HuH-7 (cell line): ENCODE measurements at regions not wholly inside any gene's neighbourhood (a gene's known extent, or its start where the extent isn't known, plus 50 kb on each side); places are given as distances from the start of the nearest gene placed in this dataset.

Experiments used
- DNase-seq: peaks from one replicate; pipeline ENCODE4 v3.0.0; 2011; ENCODE audit warnings: low spot score

- no peak for DNase-seq
Measured at GRCh38 chr10:113292086-113292485, 260.8 kb upstream of the HABP2 start.

DNA sequence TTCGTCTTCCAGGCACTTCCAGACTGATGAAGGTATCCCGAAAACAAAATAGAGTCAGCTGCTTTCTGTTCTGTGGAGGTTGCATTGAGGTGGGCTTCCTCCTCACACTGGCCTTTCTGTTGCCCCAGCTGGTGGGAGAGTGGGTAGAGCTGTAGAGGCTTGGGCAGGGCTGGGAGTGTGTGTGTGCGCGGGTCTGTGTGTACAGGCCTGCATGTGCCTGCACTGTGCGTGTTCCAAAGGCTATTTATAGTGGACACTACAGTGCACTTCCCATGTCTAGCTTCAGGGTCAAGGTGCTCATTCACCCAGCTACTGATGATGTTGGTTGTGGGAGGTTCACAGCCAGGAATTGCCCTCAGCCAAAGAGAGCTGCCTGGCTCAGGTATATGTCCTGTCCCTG is 260.1 kb upstream of the HABP2 start:
- DNase-seq: no peak

DNA sequence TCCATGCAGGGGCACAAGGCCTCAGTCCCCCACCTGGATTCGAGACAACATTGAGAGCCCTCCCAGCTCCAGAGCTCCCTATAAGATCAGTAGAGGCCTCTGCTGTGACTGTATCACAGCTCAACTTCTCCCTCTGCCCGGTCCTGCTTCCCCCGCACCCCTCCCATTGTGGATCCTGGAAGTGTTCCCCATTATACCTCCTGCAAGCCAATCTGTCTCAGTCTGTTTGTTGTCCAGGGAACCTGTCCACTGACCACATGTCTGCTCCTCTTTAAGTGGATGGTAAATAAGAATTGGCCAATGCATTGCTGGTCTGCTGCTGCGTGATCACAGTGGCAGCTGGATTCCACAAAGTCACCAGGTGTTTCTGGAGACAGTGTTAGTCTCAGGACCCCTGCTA is 259.7 kb upstream of the HABP2 start:
- no peak for DNase-seq

GRCh38 chr10:113294868-113295267 is 258.0 kb upstream of the HABP2 start:
- no peak for DNase-seq

DNA sequence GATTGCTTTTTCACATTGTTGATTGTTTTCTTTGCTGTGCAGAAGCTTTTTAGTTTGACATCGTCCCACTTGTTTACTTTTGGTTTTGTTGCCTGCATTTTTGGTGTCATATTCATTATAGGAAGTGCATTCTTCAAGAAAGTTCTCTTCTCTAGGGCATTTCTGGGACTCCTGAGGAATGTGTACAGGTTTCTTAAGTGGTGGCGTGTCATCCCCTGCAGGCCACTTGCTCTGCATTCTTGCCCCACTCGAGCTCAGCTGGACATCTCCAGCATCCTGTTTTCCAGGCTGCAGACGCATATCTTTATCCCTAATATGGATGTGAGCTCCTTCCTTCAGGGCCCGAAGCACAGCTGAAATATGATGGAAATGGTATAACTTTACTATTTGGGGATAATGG is 255.6 kb upstream of the HABP2 start:
- no peak for DNase-seq

DNA sequence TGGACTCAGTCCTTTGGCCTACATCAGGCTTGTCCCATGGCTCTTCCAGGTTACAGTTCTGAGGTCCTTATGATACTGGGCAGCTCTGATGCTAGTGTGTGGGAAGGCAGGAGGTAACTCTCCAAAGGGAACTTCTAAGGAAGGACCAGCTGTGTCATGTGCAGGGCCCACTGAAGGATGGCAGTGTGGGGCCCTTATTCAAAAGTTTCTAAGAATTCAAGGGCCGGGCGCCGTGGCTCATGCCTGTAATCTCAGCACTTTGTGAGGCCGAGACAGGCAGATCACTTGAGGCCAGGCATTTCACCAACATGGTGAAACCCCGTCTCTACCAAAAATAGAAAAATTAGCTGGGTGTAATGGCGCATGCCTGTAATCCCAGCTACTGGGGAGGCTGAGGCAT is 254.2 kb upstream of the HABP2 start:
- DNase-seq: no peak

DNA sequence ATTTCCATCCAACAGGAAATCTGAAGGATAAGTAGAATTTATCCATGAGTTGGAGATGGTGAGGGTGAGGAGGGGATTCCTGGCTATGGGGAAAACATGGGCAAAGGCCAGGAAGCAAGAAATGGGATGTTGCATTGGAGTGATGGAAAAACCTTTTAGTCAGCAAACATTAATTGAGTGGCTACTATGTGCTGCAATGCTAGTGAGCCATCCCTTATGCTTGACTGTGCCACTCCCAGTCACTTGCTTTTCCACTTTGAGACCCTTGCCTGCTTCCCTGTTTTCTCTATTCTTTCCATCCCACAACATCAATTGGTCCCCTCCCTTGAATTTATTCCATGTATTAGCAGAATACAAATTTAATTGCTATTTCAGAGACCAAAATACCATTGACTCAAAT is 252.7 kb upstream of the HABP2 start:
- DNase-seq: no peak

GRCh38 chr10:113300617-113301016 is 252.2 kb upstream of the HABP2 start:
- no peak for DNase-seq

DNA sequence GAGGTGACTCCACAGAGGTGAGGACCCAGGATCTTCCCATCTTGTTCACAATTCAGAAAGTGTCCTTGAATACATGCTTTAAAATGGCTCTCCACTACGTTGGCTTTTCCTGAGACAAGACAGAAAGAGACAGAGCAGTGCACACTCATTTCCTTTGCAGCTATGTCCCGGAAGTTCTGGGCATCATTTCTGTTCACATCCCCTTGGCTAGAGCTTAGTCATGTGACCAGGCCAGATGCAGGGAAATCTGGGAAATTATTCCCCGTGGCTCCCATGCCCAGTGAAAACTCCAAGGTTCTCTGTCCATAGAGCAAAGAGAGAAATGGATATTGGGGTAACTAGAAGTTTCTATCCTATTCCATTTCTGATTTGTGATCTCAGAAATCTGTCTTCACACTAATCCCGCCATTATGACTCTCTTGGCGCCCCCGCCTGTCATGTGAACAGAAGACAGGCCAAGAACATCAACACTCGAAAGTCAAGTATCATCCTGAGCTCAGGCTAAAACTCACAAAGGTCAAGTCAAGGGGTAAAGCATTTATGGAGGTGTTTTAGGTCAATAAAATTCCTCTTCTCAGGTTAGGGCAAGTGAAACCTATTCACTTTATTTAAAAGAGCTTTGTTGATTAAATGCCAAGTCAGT is 251.4 kb upstream of the HABP2 start:
- no peak for DNase-seq

DNA sequence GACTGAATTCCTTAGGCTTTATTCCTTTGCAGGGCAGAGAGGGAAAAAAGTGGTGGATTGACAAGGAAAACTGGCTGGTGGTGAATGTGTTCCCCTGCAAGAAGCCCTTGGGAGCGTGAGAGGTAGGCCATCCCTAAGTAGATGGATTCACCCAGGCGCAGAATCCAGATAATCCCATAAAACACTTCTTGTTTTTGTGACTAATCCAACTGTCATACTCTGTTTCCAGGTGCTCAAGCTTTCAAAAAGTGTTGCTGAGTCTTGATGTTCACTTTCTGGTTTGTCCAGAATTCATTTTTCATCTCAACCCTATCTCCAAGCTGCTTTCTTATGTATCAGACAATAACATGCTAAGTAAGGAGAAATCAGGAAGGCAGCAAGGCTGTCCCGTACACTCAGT is 250.8 kb upstream of the HABP2 start:
- DNase-seq: no peak

- DNase-seq: peak; percentile 40
Measured at GRCh38 chr10:113303544-113304146, 249.2 kb upstream of the HABP2 start.

GRCh38 chr10:113304726-113305125 is 248.1 kb upstream of the HABP2 start:
- no peak for DNase-seq

DNA sequence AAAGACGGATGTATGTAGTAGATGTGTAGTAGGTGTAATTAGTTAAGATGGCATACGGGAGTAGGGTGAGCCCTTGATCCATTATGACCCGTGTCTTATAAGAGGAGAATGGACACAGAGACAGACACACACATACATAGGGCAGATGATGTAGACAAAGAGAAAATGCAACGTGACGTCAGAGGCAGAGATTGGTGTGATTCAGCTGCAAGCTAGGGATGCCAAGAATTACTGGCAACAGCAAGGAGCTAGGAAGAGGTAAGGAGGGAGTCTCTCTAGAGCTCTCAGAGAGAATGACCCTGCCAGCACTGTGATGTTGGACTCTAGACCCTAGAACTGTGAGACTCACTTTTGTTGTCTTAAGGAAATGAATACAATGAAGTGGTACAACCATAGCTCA is 247.0 kb upstream of the HABP2 start:
- DNase-seq: no peak

DNA sequence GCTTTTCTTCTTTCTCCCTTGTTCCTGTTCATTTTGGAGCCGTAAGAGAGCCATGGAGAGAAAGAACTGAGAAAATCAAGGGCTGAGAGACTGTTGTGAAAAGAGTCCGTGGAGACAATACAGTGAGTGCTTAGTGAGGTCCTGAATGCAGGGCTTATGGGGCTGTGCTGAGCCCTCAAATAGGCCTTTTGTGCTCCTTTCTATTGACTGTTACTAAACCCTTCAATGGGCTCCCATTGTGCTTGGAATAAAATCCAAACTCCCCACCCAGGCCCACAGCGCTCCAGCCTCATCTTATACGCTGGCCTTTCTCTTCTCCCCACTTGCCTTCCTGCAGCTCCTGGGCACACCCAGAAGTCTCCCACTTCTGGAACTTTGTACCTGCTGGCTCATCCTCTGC is 243.1 kb upstream of the HABP2 start:
- no peak for DNase-seq

DNA sequence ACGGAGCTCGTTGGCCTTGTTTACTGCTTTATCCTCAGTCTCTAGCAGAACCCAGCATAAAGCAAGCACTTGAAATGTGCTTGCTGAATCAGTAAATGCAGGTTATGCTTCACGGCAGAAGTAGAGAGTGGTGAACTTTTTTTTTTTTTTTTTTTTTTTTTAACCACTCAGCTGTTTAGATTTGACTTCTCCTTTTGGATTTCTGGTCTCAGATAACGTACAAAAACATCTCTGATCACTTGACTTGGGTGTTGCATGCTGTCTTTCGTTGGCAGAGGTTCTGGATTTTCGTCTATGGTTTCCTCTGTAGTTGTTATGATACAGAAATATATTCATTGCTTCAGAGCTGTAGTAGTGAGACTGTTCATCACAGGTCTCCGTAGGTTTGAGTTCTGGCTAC is 242.5 kb upstream of the HABP2 start:
- no peak for DNase-seq

DNA sequence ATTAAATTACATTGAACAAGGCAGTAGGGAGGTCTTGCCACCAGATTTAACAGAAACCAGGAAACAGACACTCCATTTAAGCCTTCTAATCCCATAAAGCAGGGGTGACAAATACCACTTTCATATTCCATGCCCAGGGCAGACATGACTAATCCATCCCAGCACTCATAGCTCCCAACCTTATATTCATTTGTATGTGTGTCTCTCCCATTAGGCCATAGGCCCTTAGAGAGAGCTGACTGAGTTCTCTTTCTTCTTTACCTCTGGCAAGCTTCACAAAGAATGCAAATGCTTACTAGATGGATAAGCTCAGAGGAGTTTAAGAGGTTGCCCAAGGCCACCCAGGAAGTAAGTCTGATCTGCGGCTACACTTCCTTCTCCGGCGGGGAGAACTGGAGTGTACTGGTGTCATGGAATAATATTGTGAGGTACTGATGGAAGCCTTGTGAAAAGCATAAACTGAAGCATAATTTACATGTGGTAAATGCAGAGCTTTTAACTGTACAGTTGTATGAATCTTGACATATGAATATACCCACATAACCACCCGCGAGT is 239.7 kb upstream of the HABP2 start:
- no peak for DNase-seq

DNA sequence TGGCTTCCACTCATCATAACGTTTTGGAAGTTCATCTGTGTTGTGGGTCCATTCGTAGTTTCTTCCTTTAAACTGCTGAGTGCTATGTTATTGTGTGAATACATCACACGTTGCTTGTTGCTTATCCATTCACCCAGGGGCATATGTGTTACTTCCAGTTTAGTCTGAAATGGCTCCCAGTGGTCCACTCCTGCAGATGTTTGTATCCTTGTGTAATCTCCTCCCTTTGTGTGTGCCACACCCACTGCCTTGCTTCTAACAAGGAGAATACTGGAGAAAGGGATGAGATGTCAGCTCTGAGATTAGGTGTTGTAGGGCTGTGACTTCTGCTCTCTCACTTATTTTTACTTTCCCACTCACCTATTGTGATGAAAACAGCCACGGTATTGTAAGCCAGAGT is 239.1 kb upstream of the HABP2 start:
- no peak for DNase-seq

DNA sequence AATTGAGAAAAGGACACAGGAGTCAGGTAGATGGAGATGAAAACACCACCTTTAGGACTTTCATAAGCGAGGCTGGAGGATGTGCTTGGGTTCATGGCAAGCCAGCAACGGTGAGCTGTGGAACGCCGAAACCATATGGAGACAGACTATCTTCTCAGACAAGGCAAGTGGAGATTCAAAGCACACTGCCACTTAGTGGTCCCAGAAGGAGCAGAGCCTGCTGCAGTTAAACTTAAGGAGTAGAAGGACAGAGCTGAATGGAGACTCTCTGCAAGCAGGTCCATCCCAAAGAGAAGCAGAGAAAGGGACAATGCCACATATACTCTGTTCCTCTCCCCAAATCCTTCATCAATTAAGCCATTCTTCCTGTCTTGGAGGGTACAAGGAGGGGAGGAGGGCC is 236.3 kb upstream of the HABP2 start:
- no peak for DNase-seq

- DNase-seq: no peak
Measured at GRCh38 chr10:113317489-113317888, 235.4 kb upstream of the HABP2 start.

GRCh38 chr10:113319479-113319878 is 233.4 kb upstream of the HABP2 start:
- no peak for DNase-seq

DNA sequence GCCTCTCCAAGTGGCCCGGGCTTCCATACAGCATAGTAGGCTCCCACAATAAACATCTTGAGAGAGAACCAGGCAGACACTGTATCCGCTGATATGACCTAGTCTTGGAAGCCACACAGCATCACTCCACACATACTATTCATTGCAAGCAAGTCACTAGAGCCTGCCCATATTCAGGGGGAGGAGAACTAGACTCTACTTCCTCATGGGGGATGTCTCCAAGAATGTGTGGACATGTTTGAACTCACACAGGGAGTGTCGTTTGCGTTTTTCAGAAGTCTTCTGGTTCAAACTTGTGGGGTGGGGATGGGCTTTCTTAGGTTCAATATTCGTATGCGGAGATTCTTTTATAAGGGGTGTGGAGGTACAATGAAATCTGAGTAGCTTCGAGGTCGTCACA is 232.6 kb upstream of the HABP2 start:
- DNase-seq: no peak

DNA sequence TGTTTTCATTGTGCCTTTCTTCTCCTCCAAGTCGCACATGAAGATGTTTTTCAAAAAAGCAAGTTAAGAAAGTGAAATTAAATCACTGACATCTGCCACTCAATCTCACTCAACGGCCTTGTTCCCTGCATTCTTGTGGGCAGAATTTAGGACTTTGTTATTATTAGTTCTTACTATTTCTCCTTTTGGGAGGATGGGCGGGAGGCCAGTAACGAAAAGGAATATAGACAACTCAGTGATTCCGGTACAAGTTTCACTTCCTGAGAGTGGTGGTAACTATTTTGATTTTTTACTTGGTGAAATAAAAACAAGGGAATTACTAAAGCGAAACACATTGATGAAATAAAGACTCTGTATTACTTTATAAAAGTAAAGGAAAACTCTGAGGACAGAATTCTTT is 231.9 kb upstream of the HABP2 start:
- no peak for DNase-seq

DNA sequence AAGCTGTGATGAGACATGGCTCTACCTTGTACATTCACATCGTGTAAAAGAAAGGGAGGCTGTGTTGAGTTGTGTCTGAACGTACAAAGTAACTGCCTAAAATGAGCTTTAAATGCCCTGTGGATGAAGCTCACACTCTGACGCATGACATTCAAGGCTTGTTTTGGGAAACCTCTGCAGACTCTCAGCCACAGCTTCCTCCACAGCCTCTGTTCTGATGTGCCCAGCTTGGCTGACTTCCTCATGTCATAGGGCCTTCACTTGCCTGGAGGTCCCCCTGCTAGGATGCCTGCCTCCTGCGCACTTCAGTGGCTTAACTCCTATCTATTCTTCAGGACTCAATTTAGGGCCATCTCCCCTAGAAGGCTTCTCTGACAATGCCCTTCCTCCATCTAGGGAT is 230.0 kb upstream of the HABP2 start:
- DNase-seq: no peak

DNA sequence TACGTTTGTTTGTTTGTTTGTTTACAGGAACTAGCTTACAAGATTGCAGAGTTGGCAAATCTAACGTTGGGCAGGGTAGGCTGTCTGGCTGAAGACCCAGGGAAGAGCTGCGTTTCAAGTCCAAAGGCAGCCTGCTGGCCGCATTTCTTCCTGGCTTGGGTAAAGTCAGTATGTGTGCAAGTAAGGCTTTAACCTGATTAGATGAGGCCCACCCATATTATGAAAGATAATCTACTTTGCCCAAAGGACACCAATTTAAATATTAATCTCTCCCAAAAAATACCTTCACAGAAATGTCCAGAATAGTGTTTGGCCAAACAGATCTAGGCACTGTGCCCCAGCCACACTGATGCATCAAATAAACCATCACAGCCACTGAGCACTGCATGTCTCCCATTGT is 228.9 kb upstream of the HABP2 start:
- DNase-seq: no peak
